ENCODE measurements at regions not wholly inside any gene's neighbourhood (a gene's known extent, or its start where the extent isn't known, plus 50 kb on each side); places are given as distances from the start of the nearest gene placed in this dataset.
"Not testable (repeated sequence)": the region's sequence is repeated elsewhere in the genome, so short reads cannot be mapped to it uniquely, and the experiment has no call there.

DNA sequence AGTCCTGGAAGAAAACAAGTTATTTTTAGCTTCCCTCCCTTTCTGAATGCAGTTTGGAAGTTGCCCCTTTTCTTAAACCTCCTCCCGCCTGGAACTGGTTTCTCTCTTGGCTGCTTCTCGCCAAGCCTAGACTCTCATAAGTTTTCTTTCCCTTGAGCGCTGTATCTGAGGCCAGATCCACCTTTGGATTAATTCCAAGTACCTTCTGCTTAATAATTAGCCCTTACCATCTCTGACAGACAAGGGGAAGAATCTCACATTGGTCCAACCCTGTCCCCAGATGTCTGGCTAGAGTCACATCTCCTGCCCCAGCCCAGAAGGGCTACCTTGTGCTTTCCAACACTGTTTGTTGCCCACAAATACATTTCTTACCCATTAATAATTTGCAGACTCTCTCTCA is 161.8 kb upstream of the RGS6 start:
- TF ChIP-seq, protein P1, sequence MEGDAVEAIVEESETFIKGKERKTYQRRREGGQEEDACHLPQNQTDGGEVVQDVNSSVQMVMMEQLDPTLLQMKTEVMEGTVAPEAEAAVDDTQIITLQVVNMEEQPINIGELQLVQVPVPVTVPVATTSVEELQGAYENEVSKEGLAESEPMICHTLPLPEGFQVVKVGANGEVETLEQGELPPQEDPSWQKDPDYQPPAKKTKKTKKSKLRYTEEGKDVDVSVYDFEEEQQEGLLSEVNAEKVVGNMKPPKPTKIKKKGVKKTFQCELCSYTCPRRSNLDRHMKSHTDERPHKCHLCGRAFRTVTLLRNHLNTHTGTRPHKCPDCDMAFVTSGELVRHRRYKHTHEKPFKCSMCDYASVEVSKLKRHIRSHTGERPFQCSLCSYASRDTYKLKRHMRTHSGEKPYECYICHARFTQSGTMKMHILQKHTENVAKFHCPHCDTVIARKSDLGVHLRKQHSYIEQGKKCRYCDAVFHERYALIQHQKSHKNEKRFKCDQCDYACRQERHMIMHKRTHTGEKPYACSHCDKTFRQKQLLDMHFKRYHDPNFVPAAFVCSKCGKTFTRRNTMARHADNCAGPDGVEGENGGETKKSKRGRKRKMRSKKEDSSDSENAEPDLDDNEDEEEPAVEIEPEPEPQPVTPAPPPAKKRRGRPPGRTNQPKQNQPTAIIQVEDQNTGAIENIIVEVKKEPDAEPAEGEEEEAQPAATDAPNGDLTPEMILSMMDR (IDR thresholded peaks at IDR 0.05), result no peak
- no peak overlapping the region for H3K27ac ChIP-seq
- H3K4me3 ChIP-seq (ENCODE audit: low read depth in 1 of 2, low read length in 1 of 2), result no peak overlapping the region
- no peaks in the 10 kb centered on the region for H3K4me1 ChIP-seq (ENCODE audit: control insufficient read depth in 1 of 2, insufficient read depth in 1 of 2, low read depth in 1 of 2, low read length in 1 of 2)
- H3K36me3 ChIP-seq, result no peaks in the 10 kb centered on the region
- H3K27me3 ChIP-seq, result peaks cover 7% of the 10 kb centered on the region
- H3K9me3 ChIP-seq, result no peaks in the 10 kb centered on the region

GRCh38 chr14:71771421-71771820 is 160.8 kb upstream of the RGS6 start:
- H3K4me3 ChIP-seq (ENCODE audit: low read depth in 1 of 2, low read length in 1 of 2); H3K9me3 ChIP-seq; H3K27me3 ChIP-seq; H3K36me3 ChIP-seq; H3K4me1 ChIP-seq (ENCODE audit: control insufficient read depth in 1 of 2, insufficient read depth in 1 of 2, low read depth in 1 of 2, low read length in 1 of 2); H3K27ac ChIP-seq: not testable (repeated sequence)

DNA sequence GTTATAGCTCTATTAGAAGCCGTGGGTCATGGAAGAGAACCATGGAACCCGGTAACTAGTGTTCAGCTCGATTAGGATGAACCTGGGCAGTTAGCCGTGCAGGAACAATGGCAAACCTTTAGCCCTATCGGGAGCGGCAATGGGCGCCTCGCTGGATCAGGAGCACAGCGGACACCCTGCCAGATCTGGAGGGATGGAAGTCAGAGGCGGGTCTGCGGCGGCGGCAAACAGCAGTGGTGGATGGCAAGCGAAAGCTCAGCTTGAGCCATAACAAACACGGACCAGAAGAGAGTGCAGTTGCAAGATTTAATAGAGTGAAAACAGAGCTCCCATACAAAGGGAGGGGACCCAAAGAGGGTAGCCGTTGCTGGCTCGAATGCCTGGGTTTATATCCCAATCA is 160.2 kb upstream of the RGS6 start:
- H3K9me3 ChIP-seq; H3K27ac ChIP-seq; H3K36me3 ChIP-seq; H3K4me1 ChIP-seq (ENCODE audit: control insufficient read depth in 1 of 2, insufficient read depth in 1 of 2, low read depth in 1 of 2, low read length in 1 of 2); H3K27me3 ChIP-seq; H3K4me3 ChIP-seq (ENCODE audit: low read depth in 1 of 2, low read length in 1 of 2): not testable (repeated sequence)

GRCh38 chr14:71773898-71774481 is 158.2 kb upstream of the RGS6 start:
- no peak overlapping the region for H3K27ac ChIP-seq
- TF ChIP-seq, protein P1 (IDR thresholded peaks at IDR 0.05), result no peak
- H3K9me3 ChIP-seq, result no peaks in the 10 kb centered on the region

DNA sequence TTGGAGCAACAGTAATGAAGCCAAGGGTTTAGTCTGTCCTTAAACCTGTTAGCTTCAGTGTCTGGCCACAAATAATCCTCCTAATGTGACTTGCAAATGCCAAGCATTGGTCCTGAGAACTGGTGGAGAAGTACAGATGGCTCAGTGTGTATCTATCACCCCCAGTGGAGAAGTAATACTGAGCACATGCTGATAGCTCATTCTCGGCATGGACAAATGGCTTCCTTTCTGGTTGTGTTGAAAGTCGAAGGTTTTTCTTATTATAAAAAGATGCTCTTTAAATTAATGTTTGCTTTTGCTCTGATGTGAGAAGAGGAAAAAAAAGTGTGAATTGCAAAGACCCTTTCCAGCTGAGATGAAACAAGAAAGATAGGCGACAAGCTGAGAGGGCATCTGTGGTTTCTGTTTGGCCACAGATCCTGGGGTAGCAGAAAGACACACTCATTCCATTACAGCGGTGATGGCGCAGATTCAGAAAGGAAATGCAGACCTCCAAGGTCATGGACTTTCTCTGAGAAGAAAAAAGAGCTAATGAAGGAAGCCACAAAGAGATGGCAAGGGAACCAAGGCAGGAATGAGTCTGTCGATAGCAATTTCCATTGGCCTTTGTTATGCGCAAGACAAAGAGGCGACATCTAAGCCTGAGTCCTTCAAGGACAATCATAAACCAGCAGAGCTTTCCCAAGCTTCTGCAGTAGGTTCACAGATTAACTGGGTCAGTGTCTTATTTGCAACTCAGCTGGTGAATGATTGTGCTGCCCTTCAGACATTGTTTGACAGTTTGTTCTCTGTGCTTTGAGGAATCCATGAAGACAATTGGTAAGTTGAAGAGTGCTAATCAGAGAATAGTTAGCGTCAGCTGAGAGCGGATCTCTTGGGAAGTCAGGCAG is 155.5 kb upstream of the RGS6 start:
- no peaks in the 10 kb centered on the region for H3K9me3 ChIP-seq
- no peak overlapping the region for H3K4me3 ChIP-seq (ENCODE audit: low read depth in 1 of 2, low read length in 1 of 2)

More at GRCh38 chr14:71773898-71774481, 158.2 kb upstream of the RGS6 start:
- H3K4me3 ChIP-seq (ENCODE audit: low read depth in 1 of 2, low read length in 1 of 2), result no peak overlapping the region
- H3K4me1 ChIP-seq (ENCODE audit: control insufficient read depth in 1 of 2, insufficient read depth in 1 of 2, low read depth in 1 of 2, low read length in 1 of 2), result no peaks in the 10 kb centered on the region
- H3K27me3 ChIP-seq, result no peaks in the 10 kb centered on the region
- H3K36me3 ChIP-seq, result no peaks in the 10 kb centered on the region

GRCh38 chr14:71780075-71780474 is 152.2 kb upstream of the RGS6 start:
- H3K9me3 ChIP-seq, result no peaks in the 10 kb centered on the region
- H3K27ac ChIP-seq, result no peak overlapping the region
- H3K4me3 ChIP-seq (ENCODE audit: low read depth in 1 of 2, low read length in 1 of 2), result no peak overlapping the region
- no peaks in the 10 kb centered on the region for H3K4me1 ChIP-seq (ENCODE audit: control insufficient read depth in 1 of 2, insufficient read depth in 1 of 2, low read depth in 1 of 2, low read length in 1 of 2)
- no peaks in the 10 kb centered on the region for H3K36me3 ChIP-seq
- H3K27me3 ChIP-seq, result no peaks in the 10 kb centered on the region
- TF ChIP-seq, protein P1 (IDR thresholded peaks at IDR 0.05), result no peak

More for the DNA sequence above, 155.5 kb upstream of the RGS6 start:
- no peaks in the 10 kb centered on the region for H3K27me3 ChIP-seq
- no peak overlapping the region for H3K27ac ChIP-seq
- no peaks in the 10 kb centered on the region for H3K4me1 ChIP-seq (ENCODE audit: control insufficient read depth in 1 of 2, insufficient read depth in 1 of 2, low read depth in 1 of 2, low read length in 1 of 2)
- no peaks in the 10 kb centered on the region for H3K36me3 ChIP-seq
- TF ChIP-seq, protein P1 (IDR thresholded peaks at IDR 0.05), result no peak
